ENCODE measurements at regions not wholly inside any gene's neighbourhood (a gene's known extent, or its start where the extent isn't known, plus 50 kb on each side); places are given as distances from the start of the nearest gene placed in this dataset.

- DNase-seq = no peak
Measured at GRCh38 chr6:169960521-169960885, 209.1 kb downstream of the ERMARD start.

- DNase-seq = no peak
Measured at GRCh38 chr6:169960003-169960344, 208.6 kb downstream of the ERMARD start.

GRCh38 chr6:169959136-169960002 lies 207.9 kb downstream of the ERMARD start:
- no peak for DNase-seq

- no peak for DNase-seq
Measured at GRCh38 chr6:169958510-169958909, 207.1 kb downstream of the ERMARD start.

GRCh38 chr6:169957351-169957963 lies 206.0 kb downstream of the ERMARD start:
- no peak for DNase-seq

- no peak for DNase-seq
Measured at GRCh38 chr6:169956580-169956979, 205.2 kb downstream of the ERMARD start.

GRCh38 chr6:169955731-169956437 lies 204.5 kb downstream of the ERMARD start:
- DNase-seq = no peak

- no peak for DNase-seq
Measured at GRCh38 chr6:169954977-169955376, 203.6 kb downstream of the ERMARD start.

- no peak for DNase-seq
Measured at GRCh38 chr6:169953686-169954085, 202.3 kb downstream of the ERMARD start.

- DNase-seq = no peak
Measured at GRCh38 chr6:169950558-169950957, 199.1 kb downstream of the ERMARD start.

- no peak for DNase-seq
Measured at GRCh38 chr6:169949511-169950097, 198.2 kb downstream of the ERMARD start.

GRCh38 chr6:169946971-169947370 lies 195.5 kb downstream of the ERMARD start:
- no peak for DNase-seq

GRCh38 chr6:169945117-169945516 lies 193.7 kb downstream of the ERMARD start:
- no peak for DNase-seq

GRCh38 chr6:169944415-169944814 lies 193.0 kb downstream of the ERMARD start:
- DNase-seq = no peak

GRCh38 chr6:169944061-169944337 lies 192.6 kb downstream of the ERMARD start:
- DNase-seq = no peak

- no peak for DNase-seq
Measured at GRCh38 chr6:169943241-169944060, 192.0 kb downstream of the ERMARD start.

- DNase-seq = no peak
Measured at GRCh38 chr6:169942173-169942572, 190.8 kb downstream of the ERMARD start.

GRCh38 chr6:169940481-169941271 lies 189.3 kb downstream of the ERMARD start:
- no peak for DNase-seq

GRCh38 chr6:169939554-169940164 lies 188.2 kb downstream of the ERMARD start:
- no peak for DNase-seq

GRCh38 chr6:169938731-169939130 lies 187.3 kb downstream of the ERMARD start:
- DNase-seq = no peak

- DNase-seq = no peak
Measured at GRCh38 chr6:169938262-169938701, 186.9 kb downstream of the ERMARD start.
